Natural killer cell (primary cell): ENCODE measurements at regions not wholly inside any gene's neighbourhood (a gene's known extent, or its start where the extent isn't known, plus 50 kb on each side); places are given as distances from the start of the nearest gene placed in this dataset.

Experiments used
- ATAC-seq, 3 donors: fragments of 150-1000 bp in 2 of 3; fragments of 200-7000 bp in 1 of 3; cut with Tn5 transposase; 1 replicate in 1 of 3; 2 replicates in 2 of 3; pipeline ENCODE4 v1.10.0; 2021; ENCODE audit warnings: mild to moderate bottlenecking in 2 of 3, moderate library complexity in 2 of 3
- DNase-seq, 2 donors: peaks; one replicate each; pipeline versions ENCODE4 v3.0.0 to v3.0.0-alpha.2; 2013 to 2021; ENCODE audit warnings: mixed read lengths in 1 of 2
- H3K27ac ChIP-seq: one replicate; pipeline ENCODE4 v1.5.1; 2013; ENCODE audit warnings: mild to moderate bottlenecking, low read length
- H3K27me3 ChIP-seq: one replicate; pipeline ENCODE4 v1.6.1; 2013; ENCODE audit warnings: low read length; ENCODE audit not compliant: control insufficient read depth, insufficient read depth
- H3K36me3 ChIP-seq: one replicate; pipeline ENCODE4 v1.6.1; 2013; ENCODE audit warnings: low read length; ENCODE audit not compliant: control insufficient read depth, insufficient read depth
- H3K4me1 ChIP-seq: one replicate; pipeline ENCODE4 v1.6.1; 2013; ENCODE audit warnings: low read length; ENCODE audit not compliant: control insufficient read depth, insufficient read depth
- H3K4me3 ChIP-seq: one replicate; pipeline ENCODE4 v1.5.1; 2013; ENCODE audit warnings: low read length
- H3K9me3 ChIP-seq: one replicate; pipeline ENCODE4 v1.6.1; 2013; ENCODE audit warnings: low read length; ENCODE audit not compliant: control insufficient read depth, insufficient read depth
- H3K27ac Mint-ChIP-seq, 2 donors: one replicate each; pipeline ENCODE4 v1.8.0; 2022; ENCODE audit warnings: mild to moderate bottlenecking in 2 of 2, mixed read lengths in 2 of 2, moderate library complexity in 1 of 2
- H3K27me3 Mint-ChIP-seq, 2 donors: one replicate each; pipeline ENCODE4 v1.8.0; 2022; ENCODE audit warnings: low read depth in 2 of 2, mixed read lengths in 2 of 2
- H3K36me3 Mint-ChIP-seq: one replicate; pipeline ENCODE4 v1.8.0; 2022; ENCODE audit warnings: mixed read lengths
- H3K4me1 Mint-ChIP-seq, 2 donors: one replicate each; pipeline ENCODE4 v1.8.0; 2022; ENCODE audit warnings: mixed read lengths in 2 of 2
- H3K4me3 Mint-ChIP-seq: one replicate; pipeline ENCODE4 v1.8.0; 2022; ENCODE audit warnings: mild to moderate bottlenecking, moderate library complexity, mixed read lengths
- H3K9me3 Mint-ChIP-seq, 2 donors: one replicate each; pipeline ENCODE4 v1.8.0; 2022; ENCODE audit warnings: mixed read lengths in 2 of 2
- WGBS: methylation state at CpG from one replicate; pipeline ENCODE4 v1.1.7; 2013; ENCODE audit warnings: missing lambda C conversion rate; ENCODE audit not compliant: insufficient coverage; 5-methylcytosine and 5-hydroxymethylcytosine counted together
- intact Hi-C: fragments of 100-400 bp; cut with micrococcal nuclease; formaldehyde crosslinking; loops from one replicate; pipeline ENCODE4 v1.14.2; 2022
- TF ChIP-seq, protein P1 (sequence below): fragments of 200-600 bp; IDR thresholded peaks from one replicate; pipeline ENCODE4 v1.8.0; 2022; ENCODE audit warnings: antibody characterized with exemption

GRCh38 chr6:119661628-119662027 is 312.1 kb upstream of the MAN1A1 start:
- peaks cover 0 to 3% of the 10 kb centered on the region in 2 donors for H3K9me3 Mint-ChIP-seq
- no peaks in the 10 kb centered on the region for H3K36me3 ChIP-seq
- no peak overlapping the region for H3K27ac ChIP-seq
- no peak overlapping the region for H3K4me3 Mint-ChIP-seq
- no peaks in the 10 kb centered on the region for H3K27me3 Mint-ChIP-seq
- no peaks in the 10 kb centered on the region for H3K9me3 ChIP-seq
- no peaks in the 10 kb centered on the region for H3K4me1 ChIP-seq
- no peaks in the 10 kb centered on the region for H3K4me1 Mint-ChIP-seq
- H3K36me3 Mint-ChIP-seq: no peaks in the 10 kb centered on the region
- H3K4me3 ChIP-seq: no peak overlapping the region
- intact Hi-C loops: no loop called here
- TF ChIP-seq, protein P1, sequence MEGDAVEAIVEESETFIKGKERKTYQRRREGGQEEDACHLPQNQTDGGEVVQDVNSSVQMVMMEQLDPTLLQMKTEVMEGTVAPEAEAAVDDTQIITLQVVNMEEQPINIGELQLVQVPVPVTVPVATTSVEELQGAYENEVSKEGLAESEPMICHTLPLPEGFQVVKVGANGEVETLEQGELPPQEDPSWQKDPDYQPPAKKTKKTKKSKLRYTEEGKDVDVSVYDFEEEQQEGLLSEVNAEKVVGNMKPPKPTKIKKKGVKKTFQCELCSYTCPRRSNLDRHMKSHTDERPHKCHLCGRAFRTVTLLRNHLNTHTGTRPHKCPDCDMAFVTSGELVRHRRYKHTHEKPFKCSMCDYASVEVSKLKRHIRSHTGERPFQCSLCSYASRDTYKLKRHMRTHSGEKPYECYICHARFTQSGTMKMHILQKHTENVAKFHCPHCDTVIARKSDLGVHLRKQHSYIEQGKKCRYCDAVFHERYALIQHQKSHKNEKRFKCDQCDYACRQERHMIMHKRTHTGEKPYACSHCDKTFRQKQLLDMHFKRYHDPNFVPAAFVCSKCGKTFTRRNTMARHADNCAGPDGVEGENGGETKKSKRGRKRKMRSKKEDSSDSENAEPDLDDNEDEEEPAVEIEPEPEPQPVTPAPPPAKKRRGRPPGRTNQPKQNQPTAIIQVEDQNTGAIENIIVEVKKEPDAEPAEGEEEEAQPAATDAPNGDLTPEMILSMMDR: no peak
- H3K27ac Mint-ChIP-seq: no peak overlapping the region
- DNase-seq (no peak), ATAC-seq (no peak)
- H3K27me3 ChIP-seq: no peaks in the 10 kb centered on the region

DNA sequence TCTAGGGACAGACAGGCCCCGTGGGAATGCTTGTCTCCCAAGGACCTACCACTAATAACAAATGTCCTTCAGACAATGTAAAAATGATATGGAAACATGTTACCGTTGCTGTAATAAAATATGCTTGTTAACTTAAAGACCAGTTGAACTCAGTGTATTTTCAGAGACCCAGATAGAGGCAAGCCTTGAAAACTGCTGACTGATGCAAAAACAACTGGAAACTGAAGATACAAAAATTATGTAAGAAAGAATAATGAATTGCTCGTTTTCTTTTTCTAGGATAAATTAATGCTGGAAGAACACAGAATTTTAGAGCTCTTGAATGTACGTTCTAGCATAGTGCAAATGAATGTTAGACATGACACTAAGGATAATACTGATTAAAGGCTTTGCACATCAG is 311.5 kb upstream of the MAN1A1 start:
- Mint-ChIP-seq H3K27ac (no peak overlapping the region), H3K4me1 (no peaks in the 10 kb centered on the region), H3K4me3 (no peak overlapping the region), H3K27me3 (no peaks in the 10 kb centered on the region), H3K9me3 (peaks cover 0 to 3% of the 10 kb centered on the region in 2 donors), H3K36me3 (no peaks in the 10 kb centered on the region)
- Histone ChIP-seq H3K27ac (no peak overlapping the region), H3K4me3 (no peak overlapping the region), H3K36me3 (no peaks in the 10 kb centered on the region), H3K27me3 (no peaks in the 10 kb centered on the region), H3K4me1 (no peaks in the 10 kb centered on the region), H3K9me3 (no peaks in the 10 kb centered on the region)
- ATAC-seq (no peak), DNase-seq (no peak)
- intact Hi-C loops: no loop called here
- TF ChIP-seq, protein P1: no peak
- 89% methylated on average over 3 of the region's 4 CpGs for WGBS

DNA sequence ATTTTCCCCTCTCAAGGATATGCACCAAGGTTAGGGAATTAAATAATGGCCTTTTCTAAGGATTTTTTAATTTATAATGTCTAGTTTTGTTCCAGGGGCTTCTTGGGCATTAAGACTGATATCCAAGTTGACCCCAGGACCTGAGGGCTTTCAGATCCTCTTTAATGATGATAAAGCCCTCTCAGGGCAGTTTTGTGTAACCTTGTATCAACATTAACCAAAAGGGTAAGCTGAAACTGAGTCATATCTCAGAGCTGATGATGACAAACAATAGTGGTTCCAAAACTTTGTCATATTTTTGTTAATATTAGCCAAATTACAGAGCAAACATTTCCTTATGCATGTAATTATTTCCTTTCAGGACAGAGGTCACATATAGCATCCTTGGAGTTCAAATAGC is 309.4 kb upstream of the MAN1A1 start:
- no peak overlapping the region for H3K27ac Mint-ChIP-seq
- H3K4me1 Mint-ChIP-seq: no peaks in the 10 kb centered on the region

GRCh38 chr6:119655124-119655523 is 305.6 kb upstream of the MAN1A1 start:
- no peaks in the 10 kb centered on the region for H3K36me3 ChIP-seq
- H3K4me3 ChIP-seq: no peak overlapping the region
- H3K27ac ChIP-seq: no peak overlapping the region
- DNase-seq (no peak), ATAC-seq (no peak)
- intact Hi-C loops: no loop called here
- no peaks in the 10 kb centered on the region for H3K4me1 Mint-ChIP-seq
- WGBS: no CpG with 5 or more reads among the region's 1 CpG
- H3K4me3 Mint-ChIP-seq: no peak overlapping the region
- peaks cover 3 to 8% of the 10 kb centered on the region in 2 donors for H3K27me3 Mint-ChIP-seq
- TF ChIP-seq, protein P1: no peak
- H3K27me3 ChIP-seq: no peaks in the 10 kb centered on the region
- peaks cover 0 to 3% of the 10 kb centered on the region in 2 donors for H3K9me3 Mint-ChIP-seq
- no peak overlapping the region for H3K27ac Mint-ChIP-seq
- no peaks in the 10 kb centered on the region for H3K9me3 ChIP-seq
- H3K36me3 Mint-ChIP-seq: no peaks in the 10 kb centered on the region
- H3K4me1 ChIP-seq: no peaks in the 10 kb centered on the region

More for the DNA sequence above, 309.4 kb upstream of the MAN1A1 start:
- Mint-ChIP-seq H3K4me3 (no peak overlapping the region), H3K27me3 (peaks cover 0 to 8% of the 10 kb centered on the region in 2 donors), H3K36me3 (no peaks in the 10 kb centered on the region), H3K9me3 (peaks cover 0 to 3% of the 10 kb centered on the region in 2 donors)
- Histone ChIP-seq H3K36me3 (no peaks in the 10 kb centered on the region), H3K9me3 (no peaks in the 10 kb centered on the region), H3K27ac (no peak overlapping the region), H3K4me1 (no peaks in the 10 kb centered on the region), H3K4me3 (no peak overlapping the region), H3K27me3 (no peaks in the 10 kb centered on the region)
- ATAC-seq (no peak), DNase-seq (no peak)
- intact Hi-C loops: no loop called here
- TF ChIP-seq, protein P1: no peak
